GM21786 (cell line): ENCODE measurements at regions not wholly inside any gene's neighbourhood (a gene's known extent, or its start where the extent isn't known, plus 50 kb on each side); places are given as distances from the start of the nearest gene placed in this dataset.

Experiments used
- ATAC-seq: cut with Tn5 transposase; IDR thresholded peaks from one replicate; pipeline ENCODE4 v1.9.1; 2021; ENCODE audit not compliant: unreplicated experiment

- no peak for ATAC-seq
Measured at GRCh38 chr15:38879909-38880471, 315.4 kb upstream of the RASGRP1 start.

GRCh38 chr15:38882221-38882620, 317.6 kb upstream of the RASGRP1 start:
- no peak for ATAC-seq

- no peak for ATAC-seq
Measured at GRCh38 chr15:38883987-38884386, 319.4 kb upstream of the RASGRP1 start.

- no peak for ATAC-seq
Measured at GRCh38 chr15:38885001-38885400, 320.4 kb upstream of the RASGRP1 start.

GRCh38 chr15:38885471-38885952, 320.9 kb upstream of the RASGRP1 start:
- no peak for ATAC-seq

GRCh38 chr15:38886315-38887163, 321.9 kb upstream of the RASGRP1 start:
- no peak for ATAC-seq

GRCh38 chr15:38888701-38889221, 324.1 kb upstream of the RASGRP1 start:
- no peak for ATAC-seq

- no peak for ATAC-seq
Measured at GRCh38 chr15:38890194-38890593, 325.6 kb upstream of the RASGRP1 start.

- ATAC-seq = no peak
Measured at GRCh38 chr15:38893925-38894242, 329.3 kb upstream of the RASGRP1 start.

- ATAC-seq = no peak
Measured at GRCh38 chr15:38894243-38894948, 329.8 kb upstream of the RASGRP1 start.

GRCh38 chr15:38895326-38896255, 331.0 kb upstream of the RASGRP1 start:
- no peak for ATAC-seq

- ATAC-seq = no peak
Measured at GRCh38 chr15:38896647-38897046, 332.0 kb upstream of the RASGRP1 start.

GRCh38 chr15:38897551-38897950, 332.9 kb upstream of the RASGRP1 start:
- ATAC-seq = no peak

- ATAC-seq = no peak
Measured at GRCh38 chr15:38898236-38898635, 333.6 kb upstream of the RASGRP1 start.

GRCh38 chr15:38899300-38899699, 334.7 kb upstream of the RASGRP1 start:
- no peak for ATAC-seq

GRCh38 chr15:38904298-38904697, 339.7 kb upstream of the RASGRP1 start:
- ATAC-seq = no peak

- ATAC-seq = no peak
Measured at GRCh38 chr15:38905632-38906031, 341.0 kb upstream of the RASGRP1 start.

GRCh38 chr15:38920966-38921365, 356.4 kb upstream of the RASGRP1 start:
- no peak for ATAC-seq

- no peak for ATAC-seq
Measured at GRCh38 chr15:38921471-38921870, 356.9 kb upstream of the RASGRP1 start.

GRCh38 chr15:38928431-38928830, 363.8 kb upstream of the RASGRP1 start:
- ATAC-seq = no peak
